Stimulated activated CD8-positive, alpha-beta memory T cell treated with anti-CD3 and anti-CD28 coated beads, Interleukin-12 subunit alpha, Interleukin-12 subunit beta, amount 100 ng/mL, for 1 hour (primary cell): ENCODE measurements at regions not wholly inside any gene's neighbourhood (a gene's known extent, or its start where the extent isn't known, plus 50 kb on each side); places are given as distances from the start of the nearest gene placed in this dataset.
"Not testable (repeated sequence)": the region's sequence is repeated elsewhere in the genome, so short reads cannot be mapped to it uniquely, and the experiment has no call there.

Experiments used
- DNase-seq: peaks from one replicate; pipeline ENCODE4 v3.0.0-alpha.2; 2020; ENCODE audit warnings: low read depth

- DNase-seq = no peak
These were observed 522.4 kb upstream of the NAALADL2 start for GRCh38 chr3:174336784-174337183.

- no peak for DNase-seq
These were observed 521.9 kb upstream of the NAALADL2 start for GRCh38 chr3:174337227-174337626.

DNA sequence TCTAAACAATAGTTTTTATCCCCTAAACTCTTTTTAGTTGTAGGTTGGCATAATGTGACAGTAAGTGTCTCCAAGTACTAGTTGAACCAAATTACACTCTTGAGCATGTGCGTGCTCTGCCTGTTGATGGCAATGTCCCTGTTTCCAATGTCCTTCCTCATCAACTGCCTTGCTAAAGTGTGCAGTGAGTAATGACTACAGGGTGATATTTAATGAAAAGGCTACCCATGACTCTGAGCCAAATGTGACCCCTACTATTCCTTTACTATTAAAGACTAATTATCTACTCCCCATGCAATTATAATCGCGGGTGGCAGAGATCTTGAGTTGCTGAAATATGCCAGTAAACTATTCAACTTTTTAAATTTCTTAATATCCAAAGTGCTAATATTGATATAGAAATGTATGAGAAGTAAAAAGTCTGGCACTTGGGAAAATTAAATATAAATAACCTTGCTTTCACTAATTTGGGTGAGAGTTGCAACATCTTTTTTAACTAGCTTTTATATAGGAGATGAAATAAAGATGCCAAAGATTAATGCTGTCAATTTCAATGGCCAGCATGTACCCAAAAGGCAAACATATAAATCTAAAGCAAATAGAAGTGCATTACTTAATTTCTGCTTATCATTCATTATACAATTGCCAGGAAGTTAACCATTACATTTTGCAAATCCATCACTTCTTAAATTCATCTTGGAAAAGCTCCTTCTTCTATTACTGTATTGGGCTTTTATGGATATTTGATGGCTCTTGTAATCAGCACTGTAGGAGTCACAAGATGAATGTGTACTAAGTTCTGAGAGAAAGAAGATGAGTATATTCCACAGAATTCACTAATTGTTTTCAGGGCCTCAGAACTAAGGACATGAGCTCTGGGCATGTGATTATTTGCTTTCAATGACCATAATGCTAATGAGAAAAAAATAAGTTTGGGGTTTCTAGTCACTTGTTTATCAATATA is 518.2 kb upstream of the NAALADL2 start:
- no peak for DNase-seq

DNA sequence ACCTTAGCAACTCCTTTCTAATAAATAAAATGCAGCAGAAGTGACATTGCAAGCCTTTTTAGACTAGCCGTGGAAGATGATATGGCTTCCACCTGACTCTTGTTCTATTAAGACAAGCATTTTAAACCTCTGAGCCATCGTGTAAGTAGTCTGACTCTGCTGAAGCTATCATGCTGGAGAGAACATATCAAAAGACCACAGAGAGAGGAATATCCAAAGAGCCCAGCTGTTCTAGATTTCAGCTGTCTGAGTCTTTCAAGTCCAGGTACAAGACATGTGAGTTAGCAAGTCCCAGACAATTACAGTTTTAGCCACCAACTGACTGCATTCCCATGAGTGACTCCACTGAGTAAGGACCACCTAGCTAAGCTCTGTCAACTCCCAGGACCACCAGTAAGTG is 517.0 kb upstream of the NAALADL2 start:
- DNase-seq = no peak

GRCh38 chr3:174342941-174343501 is 516.1 kb upstream of the NAALADL2 start:
- no peak for DNase-seq

- no peak for DNase-seq
These were observed 513.0 kb upstream of the NAALADL2 start for GRCh38 chr3:174346141-174346540.

DNA sequence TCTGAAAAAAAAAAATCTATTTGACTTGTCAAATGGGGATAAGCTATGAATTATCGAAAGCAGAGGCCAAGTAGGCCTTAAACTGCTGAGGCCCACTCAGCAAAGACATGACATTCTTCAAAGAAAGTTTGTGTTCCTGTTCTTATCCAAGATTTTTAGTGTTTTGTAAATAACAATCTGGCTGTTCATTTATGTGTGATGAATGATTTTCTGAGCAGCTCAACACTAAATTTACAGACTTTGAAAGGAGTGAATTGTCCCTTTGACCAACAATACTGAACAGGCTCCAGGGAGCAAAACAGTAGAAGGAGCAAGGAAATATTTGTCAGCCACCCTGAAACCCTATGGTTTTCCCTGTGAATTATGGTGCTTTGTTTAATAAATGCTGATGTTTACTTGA is 512.6 kb upstream of the NAALADL2 start:
- no peak for DNase-seq

DNA sequence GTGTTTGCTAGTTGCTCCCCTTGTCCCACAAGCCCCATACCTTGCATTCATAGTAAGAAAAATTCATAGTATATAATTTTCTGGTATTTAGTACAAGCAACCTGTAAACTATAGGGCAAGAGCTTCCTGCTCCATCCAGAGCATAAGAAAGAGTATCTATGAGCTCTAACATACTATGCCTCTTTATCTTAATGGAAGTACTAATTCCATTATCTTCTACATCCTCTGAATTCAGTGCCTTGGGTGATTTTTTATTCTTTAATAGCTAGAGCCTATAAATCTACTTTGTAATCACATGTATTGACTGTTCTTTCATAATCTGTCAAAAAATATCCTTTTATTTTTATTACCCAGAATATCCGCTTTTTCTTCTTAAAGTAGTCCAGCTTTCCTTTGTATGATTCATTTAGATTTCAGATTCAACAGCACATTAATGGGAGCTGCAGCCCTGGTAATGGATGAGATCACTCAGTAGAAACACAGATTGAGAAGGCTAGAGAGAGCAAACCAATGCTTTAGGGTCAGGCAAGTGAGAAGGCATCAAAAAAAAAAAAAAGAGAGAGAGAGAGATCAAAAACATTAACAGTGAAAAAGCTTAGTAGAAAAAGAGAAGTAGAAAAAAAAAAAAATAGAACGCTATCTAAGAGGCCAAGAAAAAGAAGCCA is 511.5 kb upstream of the NAALADL2 start:
- DNase-seq = no peak

DNA sequence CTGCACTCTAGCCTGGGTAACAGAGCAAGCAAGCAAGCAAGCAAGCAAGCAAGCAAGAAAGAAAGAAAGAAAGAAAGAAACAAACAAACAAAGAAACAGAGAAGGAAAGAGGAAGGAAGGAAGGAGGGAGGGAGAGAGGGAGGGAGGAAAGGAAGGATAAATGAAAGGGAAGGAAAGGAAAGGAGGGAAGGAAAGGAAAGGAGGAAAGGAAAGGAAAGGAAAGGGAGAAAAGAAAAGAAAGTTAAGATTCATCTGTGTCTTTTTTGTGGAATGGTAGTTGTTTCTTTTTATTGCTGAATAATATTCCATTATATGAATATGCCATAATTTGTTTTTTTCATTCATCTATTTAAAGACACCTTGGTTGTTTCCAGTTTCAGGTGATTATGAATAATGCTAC is 506.9 kb upstream of the NAALADL2 start:
- DNase-seq = no peak

DNA sequence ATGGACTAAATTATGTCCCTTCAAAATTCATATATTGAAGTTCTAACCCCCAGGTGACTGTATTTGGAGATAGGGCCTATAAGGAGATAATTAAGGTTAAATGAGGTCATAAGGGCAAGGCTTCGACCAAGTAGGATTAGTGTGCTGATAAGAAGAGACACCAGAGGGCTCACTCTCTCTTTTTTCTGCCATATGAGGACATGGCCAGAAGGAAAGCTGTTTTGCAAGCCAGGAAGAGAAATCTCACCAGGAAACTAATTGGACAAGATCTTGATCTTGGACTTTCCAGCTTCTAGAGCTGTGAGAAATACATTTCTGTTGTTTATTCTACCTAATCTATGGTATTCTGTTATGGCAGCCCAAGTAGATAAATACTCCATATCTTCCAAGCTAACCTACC is 503.6 kb upstream of the NAALADL2 start:
- DNase-seq = no peak

- no peak for DNase-seq
These were observed 502.5 kb upstream of the NAALADL2 start for GRCh38 chr3:174356596-174356995.

DNA sequence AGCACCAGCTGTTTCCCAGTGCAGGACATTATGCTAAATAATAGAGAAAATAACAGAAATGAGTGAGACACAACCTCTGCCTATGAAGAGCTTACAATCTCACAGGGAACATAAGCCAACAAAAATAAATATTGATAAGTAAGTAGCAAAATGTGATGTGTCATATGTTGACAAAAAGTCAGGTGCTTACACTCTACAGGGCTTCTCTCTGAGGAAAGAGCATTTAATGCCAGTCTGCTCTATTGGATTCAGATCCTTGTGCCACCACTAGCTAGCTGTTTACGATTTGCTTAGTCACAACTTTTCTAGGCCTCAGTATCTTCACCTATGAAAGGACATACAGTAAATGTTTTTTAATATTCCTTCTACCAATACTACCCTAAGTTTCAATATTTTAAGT is 500.9 kb upstream of the NAALADL2 start:
- no peak for DNase-seq

GRCh38 chr3:174362556-174362955 is 496.6 kb upstream of the NAALADL2 start:
- DNase-seq = no peak

DNA sequence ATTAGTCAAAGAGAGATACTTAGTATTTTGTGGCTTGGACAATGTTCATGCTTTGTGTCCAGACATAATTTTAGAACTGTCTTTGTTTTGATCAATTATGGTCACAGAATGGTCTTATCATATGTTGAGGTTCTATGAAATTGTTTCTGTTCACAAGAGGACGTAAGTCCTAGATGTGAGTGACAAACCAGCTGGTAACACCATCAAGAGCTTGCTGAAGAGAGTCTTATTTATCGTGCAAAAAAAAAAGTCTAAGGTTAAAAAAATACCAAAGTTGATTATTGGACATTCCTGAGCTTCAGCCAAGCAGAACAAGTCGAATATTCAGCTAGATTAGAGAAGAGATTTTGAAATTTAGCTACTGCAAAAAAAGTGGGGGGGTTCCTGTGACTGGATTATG is 495.9 kb upstream of the NAALADL2 start:
- DNase-seq = no peak

GRCh38 chr3:174365796-174366195 is 493.3 kb upstream of the NAALADL2 start:
- DNase-seq = no peak

DNA sequence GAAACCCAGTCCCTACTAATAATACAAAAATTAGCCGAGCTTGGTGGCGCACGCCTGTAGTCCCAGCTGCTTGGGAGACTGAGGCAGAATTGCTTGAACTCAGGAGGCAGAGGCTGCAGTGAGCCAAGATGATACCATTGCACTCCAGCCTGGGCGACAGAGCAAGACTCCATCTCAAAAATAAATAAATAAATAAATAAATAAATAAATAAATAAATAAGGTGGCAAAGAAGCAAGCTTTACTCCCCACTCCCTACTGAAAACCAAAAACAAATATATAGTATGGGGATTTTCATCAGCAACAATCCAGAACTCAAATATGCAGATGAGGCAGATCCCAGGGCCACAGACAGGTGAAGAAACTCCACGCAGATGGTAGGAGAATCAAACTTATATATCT is 492.2 kb upstream of the NAALADL2 start:
- DNase-seq = not testable (repeated sequence)

DNA sequence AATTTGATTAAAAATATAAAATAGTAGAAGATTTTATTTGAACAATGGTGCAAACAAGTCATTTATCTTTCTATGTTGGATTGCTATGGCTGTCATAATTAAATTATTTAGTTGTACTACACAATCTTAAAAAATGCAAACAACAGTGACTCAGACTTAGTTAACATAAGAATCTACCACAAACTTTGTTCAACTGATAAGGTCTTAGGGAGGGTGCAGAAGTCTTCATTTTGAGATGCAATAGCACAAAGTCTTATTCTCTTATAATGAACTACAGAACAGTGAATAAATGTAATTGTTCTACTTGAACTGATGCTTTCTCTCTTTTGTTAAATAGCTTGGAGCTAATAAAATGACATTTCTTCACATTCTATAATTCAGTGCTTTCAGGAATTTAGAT is 482.8 kb upstream of the NAALADL2 start:
- DNase-seq = no peak

- no peak for DNase-seq
These were observed 482.0 kb upstream of the NAALADL2 start for GRCh38 chr3:174377096-174377495.

DNA sequence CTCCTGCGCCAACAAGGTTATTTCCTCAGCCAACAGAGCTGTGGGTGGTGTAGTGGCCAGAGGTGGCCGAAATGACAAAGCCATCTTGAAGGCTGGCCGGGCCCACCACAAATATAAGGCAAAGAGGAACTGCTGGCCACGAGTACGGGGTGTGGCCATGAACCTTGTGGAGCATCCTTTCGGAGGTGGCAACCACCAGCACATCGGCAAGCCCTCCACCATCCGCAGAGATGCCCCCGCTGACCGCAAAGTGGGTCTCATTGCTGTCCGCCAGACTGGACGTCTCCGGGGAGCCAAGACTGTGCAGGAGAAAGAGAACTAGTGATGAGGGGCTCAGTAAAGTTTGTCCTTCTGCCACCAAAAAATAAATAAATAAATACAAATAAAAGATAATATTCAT is 481.4 kb upstream of the NAALADL2 start:
- DNase-seq = no peak

DNA sequence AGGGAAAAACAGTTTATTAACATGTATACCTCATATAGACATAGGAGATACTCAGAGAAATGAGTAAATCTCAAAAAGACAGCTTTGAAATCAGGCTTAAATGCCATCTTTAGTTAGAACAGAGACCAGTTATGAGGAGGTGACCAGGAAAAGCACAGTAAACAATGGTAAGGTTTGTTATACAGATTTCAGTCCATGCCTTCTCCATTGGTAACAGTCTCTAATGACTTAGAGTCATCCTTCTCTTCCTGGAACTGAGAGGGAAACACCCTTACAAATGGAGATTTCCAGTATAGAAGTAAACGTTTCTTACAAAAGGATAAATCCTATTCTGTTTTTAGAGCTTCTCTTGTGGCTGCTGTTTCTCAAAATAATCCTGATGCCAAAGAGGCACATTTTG is 476.3 kb upstream of the NAALADL2 start:
- DNase-seq = no peak

- DNase-seq = no peak
These were observed 471.4 kb upstream of the NAALADL2 start for GRCh38 chr3:174387736-174388135.

DNA sequence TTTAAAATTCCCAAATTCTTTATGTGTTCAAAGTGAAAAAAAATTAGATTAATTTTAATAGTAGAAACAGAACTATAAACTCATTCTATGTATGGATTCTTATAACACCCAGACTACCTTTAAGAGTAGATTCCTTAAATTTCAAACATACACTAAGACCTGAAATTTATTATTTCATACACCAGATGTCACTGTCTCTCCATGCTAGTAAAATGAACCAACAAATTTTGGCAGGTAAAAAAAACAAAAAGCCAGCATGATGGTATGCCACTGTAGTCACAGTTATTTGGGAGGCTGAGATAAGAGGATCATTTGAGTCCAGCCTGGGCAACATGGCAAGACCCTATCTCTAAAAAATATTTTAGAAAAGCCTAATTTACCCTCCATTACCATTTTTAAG is 461.3 kb upstream of the NAALADL2 start:
- DNase-seq = no peak

- no peak for DNase-seq
These were observed 460.4 kb upstream of the NAALADL2 start for GRCh38 chr3:174398761-174399160.
